ENCODE measurements at regions not wholly inside any gene's neighbourhood (a gene's known extent, or its start where the extent isn't known, plus 50 kb on each side); places are given as distances from the start of the nearest gene placed in this dataset.

DNA sequence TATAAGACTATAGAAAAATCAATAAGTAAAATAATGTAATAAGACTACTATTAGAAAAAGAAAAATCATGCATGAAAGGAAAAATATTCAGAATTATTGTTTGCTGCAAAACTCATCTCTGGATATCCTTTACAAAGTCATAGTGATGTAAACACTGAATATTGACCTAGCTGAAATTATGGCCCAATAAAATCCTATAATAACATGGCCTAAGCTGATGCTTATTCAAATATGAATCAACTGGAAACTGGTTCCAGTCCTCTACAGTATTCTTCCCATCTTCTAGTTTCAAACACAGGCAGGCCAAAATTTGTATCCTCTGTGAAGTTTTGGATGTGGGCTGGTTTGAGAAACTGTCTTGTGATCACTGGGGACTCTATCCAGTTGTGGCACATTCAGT lies 134.5 kb downstream of the CNTN3 start:
- intact Hi-C loops (cut with DNase I) = no loop called here
- Histone ChIP-seq H3K27me3 (no peaks in the 10 kb centered on the region), H3K9me3 (no peaks in the 10 kb centered on the region), H3K27ac (replicated peaks in 1 of 4) (no peak overlapping the region), H3K4me1 (no peaks in the 10 kb centered on the region), H3K36me3 (no peaks in the 10 kb centered on the region), H3K4me3 (no peak overlapping the region)
- no peak for DNase-seq (ENCODE audit: extremely low spot score)
- TF ChIP-seq POLR2A (IDR thresholded peaks at IDR 0.05; ENCODE audit: low read depth) = no peak
- TF ChIP-seq POLR2AphosphoS5 (IDR thresholded peaks at IDR 0.05) = no peak
- TF ChIP-seq EP300 (IDR thresholded peaks at IDR 0.05) = no peak
- TF ChIP-seq CTCF (IDR thresholded peaks at IDR 0.05) = no peak

DNA sequence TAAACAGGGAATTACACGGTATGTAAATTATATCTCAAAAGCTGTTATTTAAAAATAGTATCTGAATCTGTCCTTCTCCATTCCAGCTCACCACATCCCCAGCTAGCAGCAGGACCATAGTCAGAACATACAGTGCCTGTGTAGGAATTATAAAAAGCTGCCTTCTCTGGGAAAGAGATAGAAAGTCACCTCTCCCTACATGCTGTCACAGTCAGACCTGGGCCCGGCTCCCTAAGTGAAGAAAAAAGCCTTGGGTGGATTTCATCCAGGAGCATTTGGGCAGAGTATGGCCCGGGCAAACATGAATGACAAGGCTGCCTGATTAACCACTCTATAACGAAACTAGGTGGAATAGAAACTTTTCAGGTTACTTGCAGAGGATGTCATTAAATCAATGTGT lies 144.1 kb downstream of the CNTN3 start:
- no peaks in the 10 kb centered on the region for H3K9me3 ChIP-seq
- DNase-seq (ENCODE audit: extremely low spot score) = no peak
- 86% methylated on average over 4 of the region's 4 CpGs for WGBS
- no peaks in the 10 kb centered on the region for H3K27me3 ChIP-seq
- intact Hi-C loops (cut with DNase I) = no loop called here
- no peak overlapping the region for H3K27ac ChIP-seq (replicated peaks in 1 of 4)
- H3K36me3 ChIP-seq = no peaks in the 10 kb centered on the region
- TF ChIP-seq POLR2AphosphoS5 (IDR thresholded peaks at IDR 0.05) = no peak
- TF ChIP-seq CTCF (IDR thresholded peaks at IDR 0.05) = no peak
- no peak for TF ChIP-seq POLR2A (IDR thresholded peaks at IDR 0.05; ENCODE audit: low read depth)
- TF ChIP-seq EP300 (IDR thresholded peaks at IDR 0.05) = no peak
- H3K4me3 ChIP-seq = no peak overlapping the region
- peaks cover 0 to 10% (median 7%) of the 10 kb centered on the region in 4 donors for H3K4me1 ChIP-seq

DNA sequence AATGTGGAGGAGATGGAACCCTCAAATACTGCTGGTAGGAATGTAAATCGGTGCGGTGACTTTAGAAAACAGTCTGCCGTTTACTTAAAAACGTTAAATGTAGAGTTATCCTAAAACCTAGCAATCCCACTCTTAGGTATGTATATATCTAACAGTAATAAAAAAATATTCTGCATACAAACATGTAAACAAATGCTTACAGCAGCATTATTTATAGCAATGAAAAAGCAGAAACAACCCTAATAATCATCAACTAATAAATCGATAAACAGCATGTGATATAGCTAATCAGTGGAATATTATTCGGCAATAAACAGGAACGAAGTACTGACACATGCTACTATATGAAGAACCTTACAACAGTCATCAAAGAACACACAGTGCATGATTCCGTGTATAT lies 144.7 kb downstream of the CNTN3 start:
- peaks cover 0 to 13% (median 9%) of the 10 kb centered on the region in 4 donors for H3K4me1 ChIP-seq
- intact Hi-C loops (cut with DNase I) = no loop called here

GRCh38 chr3:74469151-74469550 lies 145.3 kb downstream of the CNTN3 start:
- no peak for TF ChIP-seq POLR2AphosphoS5 (IDR thresholded peaks at IDR 0.05)
- no peak for TF ChIP-seq POLR2A (IDR thresholded peaks at IDR 0.05; ENCODE audit: low read depth)
- no peak for TF ChIP-seq CTCF (IDR thresholded peaks at IDR 0.05)
- no peak for TF ChIP-seq EP300 (IDR thresholded peaks at IDR 0.05)
- WGBS = 95% methylated on average over 3 of the region's 3 CpGs
- H3K36me3 ChIP-seq = no peaks in the 10 kb centered on the region
- H3K4me3 ChIP-seq = no peak overlapping the region
- H3K27ac ChIP-seq (replicated peaks in 1 of 4) = no peak overlapping the region
- H3K4me1 ChIP-seq = peaks cover 0 to 13% (median 9%) of the 10 kb centered on the region in 4 donors
- intact Hi-C loops (cut with DNase I) = no loop called here
- DNase-seq (ENCODE audit: extremely low spot score) = no peak
- H3K9me3 ChIP-seq = no peaks in the 10 kb centered on the region
- no peaks in the 10 kb centered on the region for H3K27me3 ChIP-seq

More for the DNA sequence above, 144.7 kb downstream of the CNTN3 start:
- Histone ChIP-seq H3K27ac (replicated peaks in 1 of 4) (no peak overlapping the region), H3K36me3 (no peaks in the 10 kb centered on the region), H3K4me3 (no peak overlapping the region), H3K9me3 (no peaks in the 10 kb centered on the region), H3K27me3 (no peaks in the 10 kb centered on the region)
- no peak for DNase-seq (ENCODE audit: extremely low spot score)
- TF ChIP-seq POLR2A (IDR thresholded peaks at IDR 0.05; ENCODE audit: low read depth) (no peak), POLR2AphosphoS5 (IDR thresholded peaks at IDR 0.05) (no peak), CTCF (IDR thresholded peaks at IDR 0.05) (no peak), EP300 (IDR thresholded peaks at IDR 0.05) (no peak)
- 94% methylated on average over 8 of the region's 8 CpGs for WGBS

- 14% methylated on average over 4 of the region's 4 CpGs for WGBS
- H3K27me3 ChIP-seq = no peaks in the 10 kb centered on the region
- no peak overlapping the region for H3K27ac ChIP-seq (replicated peaks in 1 of 4)
- H3K36me3 ChIP-seq = no peaks in the 10 kb centered on the region
- TF ChIP-seq POLR2A (IDR thresholded peaks at IDR 0.05; ENCODE audit: low read depth) (no peak), EP300 (IDR thresholded peaks at IDR 0.05) (no peak), CTCF (IDR thresholded peaks at IDR 0.05) (no peak), POLR2AphosphoS5 (IDR thresholded peaks at IDR 0.05) (no peak)
- no peaks in the 10 kb centered on the region for H3K9me3 ChIP-seq
- H3K4me1 ChIP-seq = peaks cover 0 to 13% (median 9%) of the 10 kb centered on the region in 4 donors
- no peak overlapping the region for H3K4me3 ChIP-seq
- intact Hi-C loops (cut with DNase I) = no loop called here
- DNase-seq (ENCODE audit: extremely low spot score) = no peak
Observed at GRCh38 chr3:74465715-74466410, 148.6 kb downstream of the CNTN3 start.
